ENCODE measurements at regions not wholly inside any gene's neighbourhood (a gene's known extent, or its start where the extent isn't known, plus 50 kb on each side); places are given as distances from the start of the nearest gene placed in this dataset.

GRCh38 chr1:99531578-99532275 lies 114.2 kb upstream of the PALMD start:
- Histone ChIP-seq H3K36me3 (no peaks in the 10 kb centered on the region), H3K27ac (no peak overlapping the region), H3K9me3 (no peaks in the 10 kb centered on the region), H3K4me1 (ENCODE audit: control insufficient read depth in 1 of 2, low read depth in 2 of 2) (no peaks in the 10 kb centered on the region), H3K27me3 (replicated peaks; ENCODE audit: insufficient read depth) (no peaks in the 10 kb centered on the region), H3K4me3 (no peak overlapping the region)
- ATAC-seq (ENCODE audit: insufficient number of reproducible peaks, low FRiP score, low read depth) (no peak), DNase-seq (ENCODE audit: low spot score) (no peak)
- TF ChIP-seq, protein P1, sequence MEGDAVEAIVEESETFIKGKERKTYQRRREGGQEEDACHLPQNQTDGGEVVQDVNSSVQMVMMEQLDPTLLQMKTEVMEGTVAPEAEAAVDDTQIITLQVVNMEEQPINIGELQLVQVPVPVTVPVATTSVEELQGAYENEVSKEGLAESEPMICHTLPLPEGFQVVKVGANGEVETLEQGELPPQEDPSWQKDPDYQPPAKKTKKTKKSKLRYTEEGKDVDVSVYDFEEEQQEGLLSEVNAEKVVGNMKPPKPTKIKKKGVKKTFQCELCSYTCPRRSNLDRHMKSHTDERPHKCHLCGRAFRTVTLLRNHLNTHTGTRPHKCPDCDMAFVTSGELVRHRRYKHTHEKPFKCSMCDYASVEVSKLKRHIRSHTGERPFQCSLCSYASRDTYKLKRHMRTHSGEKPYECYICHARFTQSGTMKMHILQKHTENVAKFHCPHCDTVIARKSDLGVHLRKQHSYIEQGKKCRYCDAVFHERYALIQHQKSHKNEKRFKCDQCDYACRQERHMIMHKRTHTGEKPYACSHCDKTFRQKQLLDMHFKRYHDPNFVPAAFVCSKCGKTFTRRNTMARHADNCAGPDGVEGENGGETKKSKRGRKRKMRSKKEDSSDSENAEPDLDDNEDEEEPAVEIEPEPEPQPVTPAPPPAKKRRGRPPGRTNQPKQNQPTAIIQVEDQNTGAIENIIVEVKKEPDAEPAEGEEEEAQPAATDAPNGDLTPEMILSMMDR (IDR thresholded peaks at IDR 0.05), result no peak

- DNase-seq (ENCODE audit: low spot score) (no peak), ATAC-seq (ENCODE audit: insufficient number of reproducible peaks, low FRiP score, low read depth) (no peak)
- Histone ChIP-seq H3K4me3 (no peak overlapping the region), H3K27me3 (replicated peaks; ENCODE audit: insufficient read depth) (no peaks in the 10 kb centered on the region), H3K9me3 (no peaks in the 10 kb centered on the region), H3K36me3 (no peaks in the 10 kb centered on the region), H3K4me1 (ENCODE audit: control insufficient read depth in 1 of 2, low read depth in 2 of 2) (no peaks in the 10 kb centered on the region), H3K27ac (no peak overlapping the region)
- TF ChIP-seq, protein P1 (IDR thresholded peaks at IDR 0.05), result no peak
Measured at GRCh38 chr1:99532276-99532580, 113.7 kb upstream of the PALMD start.

GRCh38 chr1:99533909-99534637 lies 111.8 kb upstream of the PALMD start:
- TF ChIP-seq, protein P1 (IDR thresholded peaks at IDR 0.05), result no peak
- Histone ChIP-seq H3K27ac (no peak overlapping the region), H3K4me1 (ENCODE audit: control insufficient read depth in 1 of 2, low read depth in 2 of 2) (no peaks in the 10 kb centered on the region), H3K36me3 (no peaks in the 10 kb centered on the region), H3K9me3 (no peaks in the 10 kb centered on the region), H3K4me3 (no peak overlapping the region), H3K27me3 (replicated peaks; ENCODE audit: insufficient read depth) (no peaks in the 10 kb centered on the region)
- no peak for DNase-seq (ENCODE audit: low spot score)
- ATAC-seq (ENCODE audit: insufficient number of reproducible peaks, low FRiP score, low read depth), result no peak

GRCh38 chr1:99534638-99534930 lies 111.3 kb upstream of the PALMD start:
- no peak for DNase-seq (ENCODE audit: low spot score)
- TF ChIP-seq, protein P1 (IDR thresholded peaks at IDR 0.05), result no peak
- no peaks in the 10 kb centered on the region for H3K36me3 ChIP-seq
- no peak overlapping the region for H3K27ac ChIP-seq
- ATAC-seq (ENCODE audit: insufficient number of reproducible peaks, low FRiP score, low read depth), result no peak
- H3K4me3 ChIP-seq, result no peak overlapping the region
- no peaks in the 10 kb centered on the region for H3K9me3 ChIP-seq
- no peaks in the 10 kb centered on the region for H3K27me3 ChIP-seq (replicated peaks; ENCODE audit: insufficient read depth)
- no peaks in the 10 kb centered on the region for H3K4me1 ChIP-seq (ENCODE audit: control insufficient read depth in 1 of 2, low read depth in 2 of 2)

DNA sequence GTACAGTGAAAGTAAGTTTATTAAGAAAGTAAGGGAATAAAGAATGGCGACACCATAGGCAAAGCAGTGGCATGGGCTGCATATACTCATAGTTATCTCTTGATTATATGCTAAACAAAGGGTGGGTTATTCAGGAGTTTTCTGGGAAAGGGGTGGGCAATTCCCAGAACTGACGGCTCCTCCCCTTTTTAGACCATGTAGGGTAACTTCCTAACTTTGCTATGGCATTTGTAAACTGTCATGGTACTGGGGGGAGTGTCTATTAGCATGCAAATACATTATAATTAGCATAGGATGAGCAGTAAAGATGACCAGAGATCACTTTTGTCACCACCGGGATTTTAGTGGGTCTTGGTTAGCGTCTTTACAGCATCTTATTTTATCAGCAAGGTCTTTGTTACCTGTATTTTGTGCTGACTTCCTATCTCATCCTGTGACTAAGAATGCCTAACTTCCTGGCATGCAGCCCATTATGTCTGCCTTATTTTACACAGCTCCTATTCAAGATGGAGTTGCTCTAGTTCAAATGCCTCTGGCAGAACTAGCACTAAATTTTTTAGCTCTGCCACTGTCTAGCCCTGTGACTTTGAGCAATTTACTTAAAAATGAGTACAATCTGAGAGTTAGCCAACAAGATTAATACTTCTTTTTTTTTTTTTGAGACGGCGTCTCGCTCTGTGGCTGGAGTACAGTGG lies 110.3 kb upstream of the PALMD start:
- Histone ChIP-seq H3K36me3 (no peaks in the 10 kb centered on the region), H3K27me3 (replicated peaks; ENCODE audit: insufficient read depth) (no peaks in the 10 kb centered on the region), H3K4me1 (ENCODE audit: control insufficient read depth in 1 of 2, low read depth in 2 of 2) (no peaks in the 10 kb centered on the region), H3K9me3 (no peaks in the 10 kb centered on the region), H3K27ac (no peak overlapping the region), H3K4me3 (no peak overlapping the region)
- DNase-seq (ENCODE audit: low spot score) (no peak), ATAC-seq (ENCODE audit: insufficient number of reproducible peaks, low FRiP score, low read depth) (no peak)
- TF ChIP-seq, protein P1 (IDR thresholded peaks at IDR 0.05), result no peak

All from thoracic aorta (tissue), 2 donors.